ENCODE measurements at regions not wholly inside any gene's neighbourhood (a gene's known extent, or its start where the extent isn't known, plus 50 kb on each side); places are given as distances from the start of the nearest gene placed in this dataset.

- Mint-ChIP-seq H3K4me3 (no peak overlapping the region), H3K36me3 (no peaks in the 10 kb centered on the region), H3K27me3 (peaks cover 3% of the 10 kb centered on the region), H3K9me3 (peaks cover 2% of the 10 kb centered on the region), H3K27ac (no peak overlapping the region), H3K4me1 (no peaks in the 10 kb centered on the region)
- DNase-seq (no peak), ATAC-seq (ENCODE audit: low read depth) (no peak)
- POLR2A ChIA-PET: no interaction called here
Observed at GRCh38 chr4:17189401-17189720, 290.9 kb upstream of the LDB2 start.

DNA sequence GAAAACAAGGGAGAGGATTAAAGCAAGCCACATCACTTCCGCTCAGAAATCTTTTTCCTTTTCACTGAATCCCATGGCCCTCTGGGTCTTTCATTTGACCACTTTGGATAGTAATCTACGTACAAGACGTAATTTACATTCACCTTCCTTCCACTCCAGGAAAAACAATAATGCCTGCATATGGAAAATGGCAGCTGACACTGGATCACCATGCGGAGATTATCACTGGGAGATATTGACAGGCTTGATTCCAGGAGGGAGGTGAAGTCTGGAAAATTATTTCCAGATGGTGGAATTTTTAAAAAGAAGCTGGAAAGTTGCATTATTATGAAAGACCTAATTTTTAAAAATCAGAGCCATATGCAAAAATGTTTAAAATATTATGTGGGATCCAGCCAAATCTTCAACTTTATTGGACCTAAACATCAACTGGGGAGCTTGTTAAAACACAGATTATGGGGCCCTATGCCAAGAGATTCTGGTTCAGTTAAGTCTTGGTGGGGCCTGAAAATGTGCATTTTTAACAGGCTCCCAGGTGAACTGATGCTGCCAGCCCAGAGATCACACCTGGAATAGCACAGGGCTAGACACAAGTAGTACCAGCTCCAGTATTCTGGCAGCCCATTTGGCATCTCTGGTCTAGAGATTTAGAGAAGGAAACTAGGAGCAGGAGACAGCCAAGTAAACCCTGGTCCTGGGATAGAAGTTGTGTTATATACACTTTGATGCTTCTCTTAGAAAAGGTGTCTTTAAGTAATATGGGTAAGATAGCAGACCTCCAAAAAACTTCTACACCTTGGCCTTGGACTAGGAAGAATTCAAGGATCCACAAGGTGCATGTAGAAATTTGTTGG is 290.3 kb upstream of the LDB2 start:
- no peak for DNase-seq
- no peak overlapping the region for H3K27ac Mint-ChIP-seq
- H3K27me3 Mint-ChIP-seq: peaks cover 3% of the 10 kb centered on the region
- no peaks in the 10 kb centered on the region for H3K4me1 Mint-ChIP-seq
- H3K4me3 Mint-ChIP-seq: no peak overlapping the region
- H3K36me3 Mint-ChIP-seq: no peaks in the 10 kb centered on the region
- peaks cover 2% of the 10 kb centered on the region for H3K9me3 Mint-ChIP-seq
- no peak for ATAC-seq (ENCODE audit: low read depth)
- POLR2A ChIA-PET: no interaction called here

DNA sequence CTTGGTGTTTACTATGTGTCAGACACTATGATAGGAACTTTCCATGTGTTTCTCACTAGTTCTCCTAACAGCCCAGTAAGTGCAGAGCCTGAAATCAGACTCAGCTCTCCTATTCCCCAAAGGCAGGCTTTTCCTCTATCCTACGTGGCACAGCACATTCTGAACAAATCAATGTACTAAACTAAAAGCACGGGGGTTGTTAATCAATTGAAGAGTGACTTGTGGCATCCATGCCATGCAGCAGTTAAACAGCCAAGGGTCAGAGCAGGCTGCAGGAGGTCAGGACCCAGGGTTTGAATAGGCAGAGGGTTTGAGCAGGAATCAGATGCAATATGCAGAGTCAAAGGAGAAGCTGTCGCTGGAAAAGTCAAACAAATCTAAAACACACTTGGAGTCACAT is 289.7 kb upstream of the LDB2 start:
- peaks cover 3% of the 10 kb centered on the region for H3K27me3 Mint-ChIP-seq
- no peak overlapping the region for H3K4me3 Mint-ChIP-seq
- DNase-seq: no peak
- no peaks in the 10 kb centered on the region for H3K36me3 Mint-ChIP-seq
- no peak overlapping the region for H3K27ac Mint-ChIP-seq
- ATAC-seq (ENCODE audit: low read depth): no peak
- POLR2A ChIA-PET: no interaction called here
- no peaks in the 10 kb centered on the region for H3K4me1 Mint-ChIP-seq
- peaks cover 2% of the 10 kb centered on the region for H3K9me3 Mint-ChIP-seq

GRCh38 chr4:17187003-17187402 is 288.6 kb upstream of the LDB2 start:
- H3K27ac Mint-ChIP-seq: no peak overlapping the region
- H3K4me3 Mint-ChIP-seq: no peak overlapping the region
- no peak for ATAC-seq (ENCODE audit: low read depth)
- POLR2A ChIA-PET: no interaction called here
- peaks cover 2% of the 10 kb centered on the region for H3K9me3 Mint-ChIP-seq
- H3K36me3 Mint-ChIP-seq: no peaks in the 10 kb centered on the region
- no peaks in the 10 kb centered on the region for H3K4me1 Mint-ChIP-seq
- DNase-seq: no peak
- peaks cover 3% of the 10 kb centered on the region for H3K27me3 Mint-ChIP-seq

GRCh38 chr4:17182888-17183287 is 284.4 kb upstream of the LDB2 start:
- POLR2A ChIA-PET: no interaction called here
- Mint-ChIP-seq H3K27ac (no peak overlapping the region), H3K4me1 (no peaks in the 10 kb centered on the region), H3K27me3 (no peaks in the 10 kb centered on the region), H3K36me3 (no peaks in the 10 kb centered on the region), H3K9me3 (peaks cover 2% of the 10 kb centered on the region), H3K4me3 (no peak overlapping the region)
- DNase-seq: no peak
- no peak for ATAC-seq (ENCODE audit: low read depth)

GRCh38 chr4:17174751-17175150 is 276.3 kb upstream of the LDB2 start:
- Mint-ChIP-seq H3K4me1 (no peaks in the 10 kb centered on the region), H3K4me3 (no peak overlapping the region), H3K36me3 (no peaks in the 10 kb centered on the region), H3K27me3 (peaks cover 4% of the 10 kb centered on the region), H3K27ac (no peak overlapping the region), H3K9me3 (no peaks in the 10 kb centered on the region)
- no peak for DNase-seq
- no peak for ATAC-seq (ENCODE audit: low read depth)
- POLR2A ChIA-PET: no interaction called here

DNA sequence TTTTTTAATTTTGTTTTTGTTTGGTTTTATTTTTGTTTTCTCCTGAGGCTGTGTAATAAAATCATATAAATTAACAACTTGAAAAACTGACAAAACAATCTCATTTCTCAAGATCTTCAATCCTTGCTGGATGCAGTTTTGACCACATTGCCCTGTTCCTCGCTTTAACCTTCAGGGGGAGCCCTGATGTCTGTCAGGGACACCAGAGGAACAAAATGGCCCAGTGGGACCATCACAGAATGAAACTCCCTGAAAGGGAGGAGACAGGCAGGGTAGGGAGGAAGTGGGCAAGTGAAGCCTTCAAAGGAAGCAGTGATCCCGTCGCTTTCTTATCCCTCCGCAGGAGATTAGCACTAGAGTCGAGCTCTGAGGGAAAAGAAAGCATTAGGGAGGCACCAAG is 274.9 kb upstream of the LDB2 start:
- POLR2A ChIA-PET: no interaction called here
- no peaks in the 10 kb centered on the region for H3K9me3 Mint-ChIP-seq
- no peak overlapping the region for H3K4me3 Mint-ChIP-seq
- H3K27me3 Mint-ChIP-seq: peaks cover 8% of the 10 kb centered on the region
- DNase-seq (no peak), ATAC-seq (ENCODE audit: low read depth) (no peak)
- no peaks in the 10 kb centered on the region for H3K36me3 Mint-ChIP-seq
- no peaks in the 10 kb centered on the region for H3K4me1 Mint-ChIP-seq
- no peak overlapping the region for H3K27ac Mint-ChIP-seq

DNA sequence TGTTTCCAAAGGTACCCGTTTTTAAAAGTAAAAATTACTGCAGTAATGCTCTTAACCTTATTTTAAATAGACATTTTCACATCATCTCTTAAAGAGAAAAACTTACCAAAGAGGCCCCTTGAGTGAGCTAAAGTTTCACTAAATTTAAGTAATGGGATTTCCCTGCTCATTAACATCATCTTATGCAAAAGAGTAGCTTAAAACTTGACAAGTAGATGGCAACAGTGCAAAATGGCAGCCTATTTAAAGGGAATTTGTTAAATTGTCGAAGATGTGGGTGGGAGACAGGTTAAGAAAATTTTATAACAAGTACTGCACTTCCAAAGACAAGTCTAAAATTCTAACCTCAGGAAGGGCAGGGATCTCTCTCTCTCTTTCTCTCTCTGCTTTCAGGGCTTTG is 271.7 kb upstream of the LDB2 start:
- no peak overlapping the region for H3K27ac Mint-ChIP-seq
- H3K36me3 Mint-ChIP-seq: no peaks in the 10 kb centered on the region
- no peaks in the 10 kb centered on the region for H3K9me3 Mint-ChIP-seq
- no peak overlapping the region for H3K4me3 Mint-ChIP-seq
- POLR2A ChIA-PET: no interaction called here
- DNase-seq (no peak), ATAC-seq (ENCODE audit: low read depth) (no peak)
- H3K27me3 Mint-ChIP-seq: peaks cover 8% of the 10 kb centered on the region
- H3K4me1 Mint-ChIP-seq: no peaks in the 10 kb centered on the region

DNA sequence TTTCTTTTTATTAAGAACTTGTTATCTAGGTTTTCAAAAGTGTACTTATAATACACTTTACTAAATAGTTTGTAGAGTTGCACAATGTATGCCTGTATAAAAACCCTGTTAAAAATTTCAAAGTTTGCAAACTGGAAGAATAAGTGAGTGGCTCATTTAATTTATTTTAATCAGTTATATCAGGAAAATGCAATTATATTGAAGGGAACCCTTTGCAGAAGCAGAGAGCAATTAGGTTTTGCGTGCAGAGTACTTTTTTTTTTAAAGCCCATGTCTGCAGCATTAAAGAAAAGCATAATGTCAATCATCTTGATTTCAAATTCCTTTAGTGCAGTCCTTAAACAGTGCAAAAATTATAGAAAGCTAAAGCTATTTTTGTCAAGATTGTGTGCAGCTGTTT is 271.3 kb upstream of the LDB2 start:
- H3K27me3 Mint-ChIP-seq: peaks cover 8% of the 10 kb centered on the region

GRCh38 chr4:17168571-17168970 is 270.1 kb upstream of the LDB2 start:
- POLR2A ChIA-PET: no interaction called here
- Mint-ChIP-seq H3K27me3 (peaks cover 6% of the 10 kb centered on the region), H3K4me3 (no peak overlapping the region), H3K36me3 (no peaks in the 10 kb centered on the region), H3K27ac (no peak overlapping the region), H3K9me3 (peaks cover 2% of the 10 kb centered on the region), H3K4me1 (no peaks in the 10 kb centered on the region)
- DNase-seq: no peak
- ATAC-seq (ENCODE audit: low read depth): no peak

More for the DNA sequence above, 271.3 kb upstream of the LDB2 start:
- Mint-ChIP-seq H3K27ac (no peak overlapping the region), H3K36me3 (no peaks in the 10 kb centered on the region), H3K4me3 (no peak overlapping the region), H3K9me3 (no peaks in the 10 kb centered on the region), H3K4me1 (no peaks in the 10 kb centered on the region)
- POLR2A ChIA-PET: no interaction called here
- ATAC-seq (ENCODE audit: low read depth): no peak
- DNase-seq: no peak

DNA sequence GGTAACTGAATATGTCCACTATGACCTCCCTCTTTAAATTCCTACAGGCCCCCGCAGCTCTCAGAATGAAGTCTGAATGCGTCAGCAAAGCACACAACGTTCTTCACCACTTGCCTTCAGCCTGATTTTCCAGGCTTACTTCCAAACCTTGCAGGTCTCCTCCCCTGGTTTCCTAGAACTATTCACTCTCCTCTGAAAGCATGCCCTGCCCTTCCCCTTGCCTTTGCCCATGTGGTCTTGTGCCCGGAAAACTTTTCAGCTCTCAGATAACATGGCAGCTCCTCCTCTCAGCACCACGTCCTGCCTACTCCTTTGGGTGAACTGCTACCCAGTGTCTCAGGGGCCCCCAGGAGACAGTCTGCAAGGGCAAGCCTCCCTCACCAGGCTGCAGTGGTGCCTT is 268.5 kb upstream of the LDB2 start:
- Mint-ChIP-seq H3K27me3 (peaks cover 6% of the 10 kb centered on the region), H3K36me3 (peaks cover 1% of the 10 kb centered on the region), H3K9me3 (peaks cover 3% of the 10 kb centered on the region), H3K27ac (no peak overlapping the region), H3K4me3 (no peak overlapping the region), H3K4me1 (no peaks in the 10 kb centered on the region)
- DNase-seq (no peak), ATAC-seq (ENCODE audit: low read depth) (no peak)
- POLR2A ChIA-PET: no interaction called here

- Mint-ChIP-seq H3K27ac (no peak overlapping the region), H3K4me1 (peaks cover 14% of the 10 kb centered on the region), H3K4me3 (no peak overlapping the region), H3K36me3 (peaks cover 6% of the 10 kb centered on the region), H3K27me3 (peaks cover 4% of the 10 kb centered on the region), H3K9me3 (peaks cover 13% of the 10 kb centered on the region)
- DNase-seq (no peak), ATAC-seq (ENCODE audit: low read depth) (no peak)
- POLR2A ChIA-PET: no interaction called here
Observed at GRCh38 chr4:17165286-17165685, 266.8 kb upstream of the LDB2 start.

- Mint-ChIP-seq H3K27ac (no peak overlapping the region), H3K4me3 (no peak overlapping the region), H3K4me1 (peaks cover 16% of the 10 kb centered on the region), H3K9me3 (peaks cover 13% of the 10 kb centered on the region), H3K27me3 (peaks cover 7% of the 10 kb centered on the region), H3K36me3 (peaks cover 9% of the 10 kb centered on the region)
- DNase-seq: no peak
- POLR2A ChIA-PET: no interaction called here
- no peak for ATAC-seq (ENCODE audit: low read depth)
Observed at GRCh38 chr4:17164666-17165065, 266.2 kb upstream of the LDB2 start.

DNA sequence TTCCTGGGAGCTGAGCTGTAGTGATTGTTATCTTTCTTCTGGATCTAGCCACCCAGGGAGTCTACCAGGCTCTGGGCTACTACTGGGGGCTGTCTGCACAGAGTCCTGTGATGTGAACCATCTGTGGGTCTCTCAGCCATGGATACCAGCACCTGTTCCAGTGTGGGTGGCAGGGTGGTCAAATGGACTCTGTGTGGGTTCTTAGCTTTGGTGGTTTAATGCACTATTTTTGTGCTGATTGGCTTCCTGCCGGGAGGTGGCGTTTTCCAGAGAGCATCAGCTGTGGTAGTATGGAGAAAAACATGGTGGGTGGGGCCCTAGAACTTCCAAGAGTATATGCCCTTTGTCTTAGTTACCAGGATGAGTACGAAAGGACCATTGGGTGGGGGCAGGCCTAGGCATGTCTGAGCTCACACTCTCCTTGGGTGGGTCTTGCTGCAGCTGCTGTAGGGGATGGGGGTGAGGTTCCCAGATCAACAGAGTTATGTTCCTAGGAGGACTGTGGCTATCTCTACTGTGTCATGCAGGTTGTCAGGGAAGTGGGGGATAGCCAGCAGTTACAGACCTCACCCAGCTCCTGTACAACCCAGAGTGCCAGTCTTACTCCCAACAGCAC is 264.8 kb upstream of the LDB2 start:
- no peak overlapping the region for H3K27ac Mint-ChIP-seq
- H3K27me3 Mint-ChIP-seq: peaks cover 4% of the 10 kb centered on the region
- ATAC-seq (ENCODE audit: low read depth) (no peak), DNase-seq (no peak)
- peaks cover 16% of the 10 kb centered on the region for H3K4me1 Mint-ChIP-seq
- H3K4me3 Mint-ChIP-seq: no peak overlapping the region
- H3K36me3 Mint-ChIP-seq: peaks cover 10% of the 10 kb centered on the region
- H3K9me3 Mint-ChIP-seq: peaks cover 15% of the 10 kb centered on the region
- POLR2A ChIA-PET: no interaction called here

Measured in activated naive CD8-positive, alpha-beta T cell treated with anti-CD3 and anti-CD28 coated beads, Interleukin-2, amount 10 ng/mL, durations not matched to agents 7 days and 5 days (primary cell).